Lower leg skin (tissue), 4 donors: ENCODE measurements at regions not wholly inside any gene's neighbourhood (a gene's known extent, or its start where the extent isn't known, plus 50 kb on each side); places are given as distances from the start of the nearest gene placed in this dataset.

Experiments used
- DNase-seq, 2 donors: peaks; one replicate each; pipeline ENCODE4 v3.0.0-alpha.2; 2019; ENCODE audit warnings: low spot score in 2 of 2
- H3K4me3 ChIP-seq: fragments of 200-600 bp; sonication (generic); 2 replicates; pipeline ENCODE4 v1.5.1; 2017; ENCODE audit warnings: mild to moderate bottlenecking, low read depth; ENCODE audit not compliant: poor library complexity, severe bottlenecking
- CTCF ChIP-seq, 3 donors: fragments of 450-650 bp; IDR thresholded peaks; one replicate each; pipeline ENCODE4 v1.5.1; 2016; ENCODE audit warnings: antibody characterized with exemption in 3 of 3, mild to moderate bottlenecking in 3 of 3, moderate library complexity in 2 of 3
- POLR2A ChIP-seq, 2 donors: fragments of 450-650 bp; IDR thresholded peaks; one replicate each; pipeline ENCODE4 v1.6.1; 2016 to 2017; ENCODE audit warnings: antibody characterized with exemption in 2 of 2, mild to moderate bottlenecking in 1 of 2, moderate library complexity in 1 of 2
- WGBS, 2 donors: methylation state at CpG; one replicate each; pipeline ENCODE4 v1.1.5; 2018; 5-methylcytosine and 5-hydroxymethylcytosine counted together
- intact Hi-C: fragments of 100-400 bp; cut with DNase I; formaldehyde crosslinking; loops from one replicate; pipeline ENCODE4 v1.15.0; 2023; ENCODE audit warnings: low total_unique reads

DNA sequence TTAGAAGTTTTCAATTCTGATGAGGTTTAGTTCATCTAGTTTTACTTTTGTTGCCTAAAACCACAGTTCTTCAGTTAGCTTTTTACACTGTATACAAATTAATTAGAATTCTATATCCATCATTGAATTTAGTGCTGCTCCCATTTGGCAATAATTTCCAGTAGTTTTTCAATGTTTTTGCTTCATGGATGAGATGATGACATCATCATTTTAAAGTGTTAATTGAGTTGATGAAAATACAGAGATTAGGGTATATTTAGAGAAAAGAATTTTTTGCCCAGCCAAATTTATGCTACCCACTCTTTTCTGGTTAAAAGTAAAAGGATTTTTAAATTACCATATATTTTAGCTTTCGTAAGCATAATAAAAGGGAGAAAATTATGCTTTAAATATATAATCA, 323.8 kb downstream of the TMEM167A start:
- 93 to 96% methylated on average over 1 of the region's 1 CpG for WGBS, 2 donors
- no peak for TF ChIP-seq POLR2A (IDR thresholded peaks at IDR 0.05)
- no peak for TF ChIP-seq CTCF (IDR thresholded peaks at IDR 0.05)
- no peak for DNase-seq
- no peak overlapping the region for H3K4me3 ChIP-seq
- intact Hi-C loops = no loop called here

- TF ChIP-seq POLR2A (IDR thresholded peaks at IDR 0.05) (no peak), CTCF (IDR thresholded peaks at IDR 0.05) (no peak)
- no peak overlapping the region for H3K4me3 ChIP-seq
- WGBS, 2 donors = 23 to 47% methylated on average over 5 of the region's 5 CpGs
- intact Hi-C loops = no loop called here
- no peak for DNase-seq
Measured at GRCh38 chr5:82749461-82749820, 327.8 kb downstream of the TMEM167A start.

DNA sequence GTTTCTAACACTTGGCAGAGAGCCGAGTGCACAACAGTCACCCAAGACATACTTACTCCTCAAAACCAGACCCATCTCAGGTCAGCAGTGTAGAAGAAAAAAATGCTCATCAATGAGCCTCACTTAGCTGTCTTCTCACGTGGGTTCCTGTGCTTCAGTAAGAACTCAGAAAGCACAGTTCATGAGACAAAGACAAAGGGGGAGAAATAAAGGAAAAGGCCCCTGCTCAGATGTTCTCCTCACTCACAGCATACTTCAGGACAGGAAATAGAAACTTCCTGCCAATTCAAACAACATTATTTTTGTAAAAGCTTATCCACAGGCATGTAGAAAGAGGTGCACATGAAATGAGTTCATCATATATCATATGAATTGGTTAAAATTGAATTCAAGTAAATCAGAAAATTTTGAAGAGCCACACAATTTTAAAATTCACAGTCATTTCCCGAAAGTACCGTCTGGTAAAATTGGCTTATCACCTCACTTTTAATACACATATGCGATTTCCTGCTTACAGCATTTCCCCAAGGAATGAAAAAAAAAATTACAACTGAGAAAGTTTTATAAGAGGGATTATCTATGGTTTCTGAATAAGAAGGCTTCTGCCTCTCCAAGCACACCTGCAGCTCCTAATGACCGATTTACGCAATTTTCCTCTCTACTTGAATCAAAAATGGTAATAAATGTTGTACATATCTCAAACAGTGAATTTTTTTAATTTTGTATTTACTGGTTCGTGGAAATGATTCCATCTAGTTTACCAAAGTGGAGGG, 328.3 kb downstream of the TMEM167A start:
- TF ChIP-seq CTCF (IDR thresholded peaks at IDR 0.05) = no peak
- no peak for TF ChIP-seq POLR2A (IDR thresholded peaks at IDR 0.05)
- WGBS, 2 donors = 48 to 53% methylated on average over 8 of the region's 8 CpGs
- no peak overlapping the region for H3K4me3 ChIP-seq
- intact Hi-C loops = no loop called here
- no peak for DNase-seq

DNA sequence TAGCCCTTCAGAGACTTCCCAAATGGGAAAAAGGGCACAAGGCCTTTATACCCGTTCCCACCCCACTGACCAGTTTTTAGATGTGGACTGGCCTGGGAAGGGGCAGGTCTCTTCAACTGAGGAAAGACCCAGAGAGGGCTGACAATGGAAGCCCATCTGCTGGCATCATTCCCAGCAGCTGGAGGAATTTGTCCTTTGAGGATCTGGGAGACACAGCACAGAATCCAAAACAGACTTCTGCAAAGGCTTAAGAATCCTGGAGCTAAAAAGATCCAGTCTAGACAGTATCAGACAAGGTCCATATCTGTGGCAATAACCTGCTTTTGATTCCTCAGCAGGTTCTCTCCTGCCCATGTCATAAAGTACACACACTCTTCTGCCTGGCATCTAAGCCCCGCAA, 329.2 kb downstream of the TMEM167A start:
- 90% methylated on average over 2 of the region's 2 CpGs for WGBS, 2 donors
- no peak for TF ChIP-seq CTCF (IDR thresholded peaks at IDR 0.05)
- TF ChIP-seq POLR2A (IDR thresholded peaks at IDR 0.05) = no peak
- intact Hi-C loops = no loop called here
- H3K4me3 ChIP-seq = no peak overlapping the region
- no peak for DNase-seq

DNA sequence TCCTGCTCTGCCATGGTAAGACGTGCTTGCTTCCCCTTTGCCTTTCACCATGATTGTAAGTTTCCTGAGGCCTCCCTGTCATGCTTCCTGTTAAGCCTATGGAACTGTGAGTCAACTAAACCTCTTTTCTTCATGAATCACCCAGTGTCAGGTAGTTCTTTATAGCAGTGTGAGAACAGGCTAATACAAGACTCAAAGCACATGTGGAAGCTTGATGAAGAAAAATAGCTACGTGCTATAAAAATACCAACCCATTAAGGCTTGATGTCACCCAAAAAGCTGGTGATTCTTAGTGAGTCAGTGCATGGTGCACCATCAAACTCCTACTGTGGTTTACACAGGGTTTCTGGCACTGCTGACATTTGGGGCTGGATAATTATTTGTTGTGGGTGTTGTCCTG, 332.2 kb downstream of the TMEM167A start:
- no peak for DNase-seq
- intact Hi-C loops = no loop called here
- WGBS, 2 donors = 78 to 87% methylated on average over 2 of the region's 2 CpGs
- no peak overlapping the region for H3K4me3 ChIP-seq
- TF ChIP-seq POLR2A (IDR thresholded peaks at IDR 0.05) (no peak), CTCF (IDR thresholded peaks at IDR 0.05) (no peak)
